NCI-H2107 (cell line): ENCODE measurements at regions not wholly inside any gene's neighbourhood (a gene's known extent, or its start where the extent isn't known, plus 50 kb on each side); places are given as distances from the start of the nearest gene placed in this dataset.

Experiments used
- DNase-seq: peaks from one replicate; lab custom pipeline; 2025; lab: John Stamatoyannopoulos, UW

DNA sequence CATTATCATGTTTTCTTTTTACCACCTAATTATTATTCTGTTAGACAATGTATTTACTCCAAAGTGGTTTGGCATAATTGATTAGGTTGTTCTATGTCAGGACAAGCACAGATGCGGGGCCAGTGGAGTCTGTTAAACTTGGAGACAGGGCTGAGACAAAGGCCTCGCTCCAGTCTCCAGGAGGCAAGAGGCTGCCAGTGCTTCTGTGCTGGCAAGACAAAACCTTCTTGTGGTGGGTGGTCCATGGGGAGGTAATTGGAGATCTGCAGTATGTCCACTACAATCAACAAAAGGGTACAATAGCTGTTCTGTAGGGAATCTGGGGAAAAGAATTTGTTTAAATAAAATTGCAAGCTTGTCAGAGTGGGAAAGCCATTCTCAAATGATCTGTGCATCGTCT is 677.2 kb upstream of the SLC35B3 start:
- DNase-seq: no peak

- DNase-seq: no peak
Observed at GRCh38 chr6:9103876-9104521, 668.7 kb upstream of the SLC35B3 start.

GRCh38 chr6:9101920-9102319 is 666.6 kb upstream of the SLC35B3 start:
- no peak for DNase-seq

GRCh38 chr6:9100869-9101580 is 665.7 kb upstream of the SLC35B3 start:
- no peak for DNase-seq

- no peak for DNase-seq
Observed at GRCh38 chr6:9095729-9096128, 660.4 kb upstream of the SLC35B3 start.

DNA sequence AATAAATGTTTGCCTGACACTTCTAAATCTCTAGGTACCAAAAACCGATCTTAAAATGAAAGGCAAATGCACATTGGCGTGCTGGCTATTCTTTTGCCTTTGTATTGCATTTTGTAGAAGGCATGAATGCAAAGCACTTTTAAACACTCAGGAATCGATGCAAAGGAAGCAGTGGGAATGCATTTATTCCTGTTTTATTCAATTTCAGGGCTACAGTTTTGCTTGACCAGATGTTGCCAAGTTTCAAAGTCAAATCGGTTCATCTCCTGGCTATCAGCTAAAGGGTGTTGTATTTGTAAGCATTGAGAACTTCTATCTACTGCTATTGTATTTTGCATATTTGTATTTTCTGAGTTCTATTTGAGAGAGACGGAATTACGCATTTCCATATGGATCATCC is 659.8 kb upstream of the SLC35B3 start:
- no peak for DNase-seq

DNA sequence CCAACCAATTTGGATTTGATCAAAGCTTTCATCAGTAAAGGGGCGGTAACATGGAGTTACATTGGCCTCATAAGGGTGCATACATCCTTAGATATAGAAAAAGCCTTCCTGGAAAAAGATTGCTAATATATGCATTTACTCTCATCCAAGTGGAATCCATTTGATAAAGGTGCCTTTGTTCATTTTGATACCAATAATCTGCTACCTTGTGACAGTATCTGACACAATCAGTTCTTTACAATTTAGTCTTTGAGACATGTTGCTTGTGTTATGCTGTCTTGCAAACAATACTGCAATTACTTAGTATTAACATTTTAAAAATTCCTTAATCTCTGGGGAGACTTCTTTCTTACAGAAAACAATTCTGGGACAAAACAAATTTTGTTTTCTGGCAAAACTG is 654.4 kb upstream of the SLC35B3 start:
- DNase-seq: no peak

DNA sequence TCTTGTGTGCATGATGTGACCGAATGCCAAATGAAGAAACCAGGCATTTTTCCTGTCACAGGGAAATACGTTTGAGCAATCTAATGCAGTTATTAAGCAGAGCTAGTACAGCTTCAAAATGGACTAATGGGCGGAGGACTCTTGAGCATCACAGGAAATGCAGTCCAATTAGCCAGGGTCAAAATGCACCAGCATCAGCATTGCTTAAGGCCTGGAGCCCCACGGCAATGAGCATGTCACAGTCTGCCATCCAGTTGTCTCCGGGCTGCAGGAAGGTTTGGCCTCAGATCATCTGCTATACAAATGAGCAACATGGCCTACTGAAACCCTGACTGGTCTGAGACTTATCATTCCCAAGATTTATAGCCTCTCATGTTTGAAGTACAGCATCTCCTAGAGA is 652.1 kb upstream of the SLC35B3 start:
- DNase-seq: no peak

GRCh38 chr6:9086331-9086730 is 651.0 kb upstream of the SLC35B3 start:
- no peak for DNase-seq

- DNase-seq: no peak
Observed at GRCh38 chr6:9085709-9086070, 650.3 kb upstream of the SLC35B3 start.

- DNase-seq: no peak
Observed at GRCh38 chr6:9085054-9085708, 649.8 kb upstream of the SLC35B3 start.

DNA sequence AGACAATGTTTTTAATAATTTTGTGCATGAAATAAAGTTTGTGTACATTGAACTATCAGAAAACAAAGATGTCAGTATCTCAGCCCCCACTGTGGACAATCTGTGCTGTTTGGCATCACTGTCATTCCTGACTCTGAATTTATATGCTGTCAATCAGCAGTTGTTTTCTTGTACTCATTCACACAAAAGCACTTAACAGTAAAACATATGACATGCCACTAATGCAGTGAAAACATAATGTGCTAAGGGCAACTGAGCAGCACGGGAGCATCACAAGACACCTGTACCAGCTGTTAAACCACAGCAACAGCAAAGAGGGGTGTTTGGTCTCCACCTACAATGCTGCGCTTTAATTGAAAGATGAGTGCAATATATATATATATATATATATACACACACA is 647.8 kb upstream of the SLC35B3 start:
- no peak for DNase-seq

DNA sequence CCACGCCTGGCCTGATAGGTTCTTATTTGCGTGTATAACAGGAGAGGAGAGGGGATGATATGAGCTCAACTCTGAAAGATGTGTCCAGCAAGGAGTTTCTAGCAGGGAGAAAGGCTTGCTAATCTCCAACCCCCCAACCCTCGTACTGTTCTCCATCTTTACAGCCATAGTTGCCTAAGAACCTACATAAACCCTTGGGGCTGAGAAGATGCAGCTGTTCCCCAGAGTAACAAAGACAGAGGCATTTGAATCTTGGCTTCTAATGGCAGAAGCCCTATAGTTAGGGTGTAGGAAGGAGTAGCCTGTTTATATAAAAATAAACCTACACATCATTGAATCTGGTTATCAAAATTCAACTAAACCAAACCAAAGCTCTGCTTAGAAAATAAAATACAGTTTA is 631.4 kb upstream of the SLC35B3 start:
- DNase-seq: no peak

DNA sequence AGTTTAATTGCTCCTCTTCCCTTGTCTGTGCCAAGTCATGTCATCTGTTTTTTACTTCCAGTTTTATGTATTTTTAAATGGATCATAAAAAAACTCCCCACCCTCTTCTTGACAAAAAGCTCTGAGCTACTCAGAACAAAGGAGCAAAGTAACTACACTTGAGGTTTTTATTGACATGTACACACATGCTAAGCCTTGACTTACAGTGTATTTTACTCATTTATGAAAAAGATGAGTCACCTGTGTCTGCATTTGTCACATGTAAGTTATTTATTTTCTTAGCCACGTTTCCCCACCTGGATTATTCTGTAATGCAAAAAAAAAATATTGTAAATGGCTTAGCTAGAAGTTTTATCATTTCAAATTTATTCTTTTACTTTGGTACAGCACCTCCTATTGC is 628.8 kb upstream of the SLC35B3 start:
- no peak for DNase-seq

- DNase-seq: no peak
Observed at GRCh38 chr6:9062596-9062995, 627.3 kb upstream of the SLC35B3 start.

GRCh38 chr6:9057937-9058336 is 622.6 kb upstream of the SLC35B3 start:
- DNase-seq: no peak

DNA sequence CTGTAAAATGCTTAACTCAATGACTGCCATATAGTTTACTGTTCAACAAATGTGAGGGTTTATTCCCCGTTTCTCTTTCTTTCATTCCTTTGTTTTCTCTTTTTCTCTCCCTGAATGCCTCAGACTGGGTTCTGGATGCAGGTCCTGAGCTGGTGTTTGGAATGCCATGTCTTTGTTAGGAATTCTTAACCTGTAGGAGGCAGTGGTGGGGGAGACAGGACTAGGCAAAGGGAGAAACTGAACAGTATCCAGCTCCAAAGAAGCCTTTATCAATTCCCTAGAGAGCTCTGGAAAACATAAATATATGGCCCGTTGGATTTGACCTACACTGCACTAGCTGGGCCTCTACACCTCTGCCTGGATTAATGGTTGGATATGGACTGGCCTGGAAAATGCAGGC is 621.2 kb upstream of the SLC35B3 start:
- DNase-seq: no peak

GRCh38 chr6:9044426-9044825 is 609.1 kb upstream of the SLC35B3 start:
- DNase-seq: no peak

DNA sequence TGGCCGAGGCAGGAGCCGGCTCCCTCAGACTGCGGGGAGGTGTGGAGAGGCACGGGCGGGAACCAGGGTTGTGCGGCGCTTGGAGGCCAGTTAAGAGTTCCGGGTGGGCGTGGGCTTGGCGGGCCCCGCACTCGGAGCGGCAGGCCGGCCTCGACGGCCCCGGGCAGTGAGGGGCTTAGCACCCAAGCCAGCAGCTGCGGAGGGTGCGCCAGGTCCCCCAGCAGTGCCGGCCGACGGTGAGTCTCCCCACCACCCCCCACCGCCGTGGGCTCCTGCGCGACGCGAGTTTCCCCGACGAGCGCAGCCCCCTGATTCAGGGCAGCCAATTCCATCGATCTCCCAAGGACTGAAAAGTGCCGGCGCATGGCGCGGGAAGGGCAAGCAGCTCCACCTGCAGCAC is 605.4 kb upstream of the SLC35B3 start:
- no peak for DNase-seq

GRCh38 chr6:9039258-9039657 is 603.9 kb upstream of the SLC35B3 start:
- DNase-seq: no peak

GRCh38 chr6:9028086-9028485 is 592.7 kb upstream of the SLC35B3 start:
- DNase-seq: no peak

GRCh38 chr6:9025796-9026394 is 590.5 kb upstream of the SLC35B3 start:
- DNase-seq: no peak

DNA sequence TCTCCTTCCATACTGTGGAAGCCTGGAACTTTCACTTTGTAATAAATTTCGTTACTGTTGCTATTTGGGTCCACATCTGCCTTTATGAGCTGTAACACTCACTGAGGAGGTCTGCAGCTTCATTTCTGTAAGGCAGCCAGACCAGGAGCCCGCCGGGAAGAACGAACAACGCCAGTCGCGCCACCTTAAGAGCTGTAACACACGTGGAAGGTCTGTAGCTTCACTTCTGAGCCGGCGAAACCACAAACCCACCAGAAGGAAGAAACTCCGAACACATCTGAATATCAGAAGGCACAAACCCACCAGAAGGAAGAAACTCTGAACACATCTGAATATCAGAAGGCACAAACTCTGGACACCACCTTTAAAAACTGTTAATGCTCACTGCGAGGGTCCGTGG is 589.9 kb upstream of the SLC35B3 start:
- DNase-seq: no peak
